ENCODE measurements at regions not wholly inside any gene's neighbourhood (a gene's known extent, or its start where the extent isn't known, plus 50 kb on each side); places are given as distances from the start of the nearest gene placed in this dataset.

DNA sequence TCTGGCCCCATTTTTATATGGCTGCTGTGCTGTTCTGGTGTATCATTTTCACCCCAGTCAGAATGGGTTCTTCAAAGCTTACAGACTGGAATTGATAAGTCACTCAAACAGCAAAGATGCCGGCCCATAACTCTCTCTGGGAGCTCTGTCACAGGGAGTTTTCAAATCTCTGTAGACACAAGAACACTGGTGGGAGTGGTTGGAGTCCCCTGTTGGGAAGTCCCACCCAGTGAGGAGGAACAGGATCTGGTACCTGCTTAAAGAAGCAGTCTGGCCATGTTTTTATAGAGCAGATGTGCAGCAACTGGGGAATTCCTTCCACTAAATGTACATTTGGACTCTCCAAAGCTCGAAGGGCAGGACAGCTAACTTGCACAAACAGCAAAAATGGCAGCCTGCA is 69.3 kb upstream of the UGT2B7 start:
- TF ChIP-seq, protein P1, sequence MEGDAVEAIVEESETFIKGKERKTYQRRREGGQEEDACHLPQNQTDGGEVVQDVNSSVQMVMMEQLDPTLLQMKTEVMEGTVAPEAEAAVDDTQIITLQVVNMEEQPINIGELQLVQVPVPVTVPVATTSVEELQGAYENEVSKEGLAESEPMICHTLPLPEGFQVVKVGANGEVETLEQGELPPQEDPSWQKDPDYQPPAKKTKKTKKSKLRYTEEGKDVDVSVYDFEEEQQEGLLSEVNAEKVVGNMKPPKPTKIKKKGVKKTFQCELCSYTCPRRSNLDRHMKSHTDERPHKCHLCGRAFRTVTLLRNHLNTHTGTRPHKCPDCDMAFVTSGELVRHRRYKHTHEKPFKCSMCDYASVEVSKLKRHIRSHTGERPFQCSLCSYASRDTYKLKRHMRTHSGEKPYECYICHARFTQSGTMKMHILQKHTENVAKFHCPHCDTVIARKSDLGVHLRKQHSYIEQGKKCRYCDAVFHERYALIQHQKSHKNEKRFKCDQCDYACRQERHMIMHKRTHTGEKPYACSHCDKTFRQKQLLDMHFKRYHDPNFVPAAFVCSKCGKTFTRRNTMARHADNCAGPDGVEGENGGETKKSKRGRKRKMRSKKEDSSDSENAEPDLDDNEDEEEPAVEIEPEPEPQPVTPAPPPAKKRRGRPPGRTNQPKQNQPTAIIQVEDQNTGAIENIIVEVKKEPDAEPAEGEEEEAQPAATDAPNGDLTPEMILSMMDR (IDR thresholded peaks at IDR 0.05), result no peak
- TF ChIP-seq POLR2A (IDR thresholded peaks at IDR 0.05), result no peak

All from body of pancreas (tissue), 4 donors.